ENCODE measurements at regions not wholly inside any gene's neighbourhood (a gene's known extent, or its start where the extent isn't known, plus 50 kb on each side); places are given as distances from the start of the nearest gene placed in this dataset.

DNA sequence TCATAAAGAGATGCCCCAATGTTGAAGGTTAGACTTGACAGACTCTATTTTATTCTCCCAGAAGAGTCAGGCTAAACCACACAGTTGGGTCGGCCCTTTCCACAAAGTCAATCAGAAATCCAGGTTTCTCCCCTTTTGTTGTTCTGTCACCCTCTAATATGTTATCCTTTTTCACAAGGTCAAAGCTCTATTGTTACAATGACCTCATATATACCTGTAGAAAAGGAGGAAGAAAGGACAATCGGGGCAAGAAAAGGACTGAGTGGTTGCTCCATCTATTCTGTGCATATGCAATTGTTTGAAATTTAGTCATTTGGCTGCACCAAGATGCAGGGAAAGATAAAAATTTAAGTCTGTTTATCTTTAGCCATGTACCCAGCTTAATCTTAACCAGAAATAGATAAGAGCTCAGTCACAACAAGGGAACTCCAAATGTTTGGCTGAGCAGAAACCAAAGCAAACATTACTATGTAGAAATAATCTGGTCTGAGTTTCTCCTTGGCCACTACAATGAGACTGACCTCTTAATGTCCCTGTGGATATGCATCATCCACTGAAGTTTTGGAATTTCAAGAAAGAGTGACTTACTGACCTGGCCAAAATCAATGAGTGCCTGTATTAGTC lies 503.7 kb downstream of the GALC start:
- TF ChIP-seq, protein P1, sequence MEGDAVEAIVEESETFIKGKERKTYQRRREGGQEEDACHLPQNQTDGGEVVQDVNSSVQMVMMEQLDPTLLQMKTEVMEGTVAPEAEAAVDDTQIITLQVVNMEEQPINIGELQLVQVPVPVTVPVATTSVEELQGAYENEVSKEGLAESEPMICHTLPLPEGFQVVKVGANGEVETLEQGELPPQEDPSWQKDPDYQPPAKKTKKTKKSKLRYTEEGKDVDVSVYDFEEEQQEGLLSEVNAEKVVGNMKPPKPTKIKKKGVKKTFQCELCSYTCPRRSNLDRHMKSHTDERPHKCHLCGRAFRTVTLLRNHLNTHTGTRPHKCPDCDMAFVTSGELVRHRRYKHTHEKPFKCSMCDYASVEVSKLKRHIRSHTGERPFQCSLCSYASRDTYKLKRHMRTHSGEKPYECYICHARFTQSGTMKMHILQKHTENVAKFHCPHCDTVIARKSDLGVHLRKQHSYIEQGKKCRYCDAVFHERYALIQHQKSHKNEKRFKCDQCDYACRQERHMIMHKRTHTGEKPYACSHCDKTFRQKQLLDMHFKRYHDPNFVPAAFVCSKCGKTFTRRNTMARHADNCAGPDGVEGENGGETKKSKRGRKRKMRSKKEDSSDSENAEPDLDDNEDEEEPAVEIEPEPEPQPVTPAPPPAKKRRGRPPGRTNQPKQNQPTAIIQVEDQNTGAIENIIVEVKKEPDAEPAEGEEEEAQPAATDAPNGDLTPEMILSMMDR (IDR thresholded peaks at IDR 0.05; ENCODE audit: poor library complexity, severe bottlenecking): no peak
- no peak for TF ChIP-seq RAD21 (conservative IDR thresholded peaks at IDR 0.05)
